IPS-NIHi11 (cell line): ENCODE measurements at regions not wholly inside any gene's neighbourhood (a gene's known extent, or its start where the extent isn't known, plus 50 kb on each side); places are given as distances from the start of the nearest gene placed in this dataset.
"Not testable (repeated sequence)": the region's sequence is repeated elsewhere in the genome, so short reads cannot be mapped to it uniquely, and the experiment has no call there.

Source experiments
- DNase-seq: peaks from one replicate; pipeline ENCODE4 v3.0.0; 2012; ENCODE audit warnings: mixed read lengths, low spot score

GRCh38 chr5:67941614-67942401, 273.7 kb upstream of the PIK3R1 start:
- no peak for DNase-seq

DNA sequence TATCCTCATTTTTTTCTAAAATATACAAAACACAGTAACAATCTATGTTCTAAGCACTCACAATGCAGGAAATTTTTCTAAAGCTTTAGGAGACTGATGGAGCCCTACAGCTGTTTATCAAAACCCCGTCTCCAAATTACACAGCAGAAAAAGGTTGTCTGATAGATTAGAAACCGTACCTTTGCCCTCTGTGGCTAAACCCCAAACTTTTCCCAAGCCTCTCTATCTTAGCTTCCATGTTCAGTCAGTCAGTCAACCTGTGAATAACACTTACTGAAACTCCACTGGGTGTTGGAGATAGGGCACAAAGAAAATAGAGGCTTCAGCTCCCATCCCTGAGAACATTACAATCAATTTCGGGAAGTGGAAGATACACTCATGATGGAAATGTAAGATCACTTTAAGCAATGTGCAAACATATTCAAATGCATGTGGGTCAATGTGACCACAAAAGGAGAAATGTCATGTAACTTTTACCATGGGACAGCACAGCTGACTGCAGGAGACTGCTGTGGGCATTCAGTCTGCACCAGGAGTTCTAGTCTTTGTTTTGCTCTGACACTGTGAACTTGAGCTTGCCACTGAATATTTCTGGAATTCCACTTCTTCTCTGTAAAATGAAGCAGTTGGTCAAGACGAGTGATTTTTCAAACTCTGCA, 279.5 kb upstream of the PIK3R1 start:
- DNase-seq = no peak

GRCh38 chr5:67934976-67935375, 280.6 kb upstream of the PIK3R1 start:
- DNase-seq = no peak

DNA sequence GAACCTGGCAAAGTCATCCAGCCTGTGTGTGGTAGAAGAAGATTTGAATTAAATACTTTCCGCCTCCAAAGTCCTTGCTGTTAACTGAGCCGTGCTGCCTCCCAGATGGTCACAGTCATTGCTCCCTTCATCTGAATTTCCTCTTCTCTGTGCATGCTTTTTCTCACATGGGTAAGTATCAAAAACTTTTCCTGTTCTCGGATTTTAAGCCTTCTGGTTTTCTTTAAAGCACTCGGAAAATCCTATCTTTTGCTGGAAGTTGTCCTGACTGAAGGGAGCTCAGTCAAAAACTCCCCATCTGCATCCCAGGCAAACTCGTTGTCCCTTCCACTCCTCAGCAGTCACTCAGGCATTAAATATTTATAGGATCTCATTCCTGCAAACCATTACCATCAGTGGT, 290.0 kb upstream of the PIK3R1 start:
- no peak for DNase-seq

- DNase-seq = no peak
Measured at GRCh38 chr5:67921004-67921601, 294.5 kb upstream of the PIK3R1 start.

GRCh38 chr5:67919532-67919931, 296.0 kb upstream of the PIK3R1 start:
- not testable (repeated sequence) for DNase-seq

DNA sequence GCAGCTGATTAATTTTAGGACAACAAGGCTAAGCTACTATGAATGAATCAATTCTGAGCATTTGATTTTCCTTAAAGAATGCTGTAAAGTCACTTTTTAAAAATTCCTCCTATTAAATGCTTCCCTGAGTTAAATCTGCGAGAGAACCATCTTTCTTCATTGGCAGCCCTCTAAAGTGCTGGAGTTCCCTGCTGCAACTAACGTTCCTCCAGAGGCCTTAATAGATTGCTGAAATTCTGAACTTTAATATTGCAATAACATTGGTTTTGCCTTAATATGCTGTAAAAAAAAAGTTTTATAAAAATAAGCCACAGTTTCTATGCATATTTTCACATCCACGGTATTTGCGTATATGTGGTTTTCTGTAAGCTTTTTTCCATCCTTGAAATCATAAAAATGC, 298.0 kb upstream of the PIK3R1 start:
- DNase-seq = no peak

DNA sequence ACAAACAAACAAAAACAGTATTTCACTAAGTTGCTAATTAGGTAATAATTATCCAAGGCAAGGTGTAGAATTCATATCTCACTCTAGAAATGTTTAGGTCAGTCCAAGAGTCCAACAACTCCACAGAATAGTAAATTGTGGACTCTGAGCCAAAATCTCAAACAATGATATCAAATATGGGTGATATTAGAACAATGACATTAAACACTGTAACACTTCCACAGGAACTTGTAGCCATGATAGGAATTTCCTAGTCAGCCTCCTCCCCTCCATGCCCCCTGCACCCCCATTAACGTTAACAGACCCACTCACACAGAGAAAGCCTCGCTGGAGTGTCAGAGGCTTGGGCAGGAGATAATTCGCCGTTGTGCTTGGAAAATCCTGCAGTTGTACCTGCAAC, 305.0 kb upstream of the PIK3R1 start:
- no peak for DNase-seq

GRCh38 chr5:67908126-67908765, 307.3 kb upstream of the PIK3R1 start:
- DNase-seq = no peak

- no peak for DNase-seq
Measured at GRCh38 chr5:67904366-67904765, 311.2 kb upstream of the PIK3R1 start.

- no peak for DNase-seq
Measured at GRCh38 chr5:67903656-67904055, 311.9 kb upstream of the PIK3R1 start.

GRCh38 chr5:67903121-67903520, 312.4 kb upstream of the PIK3R1 start:
- no peak for DNase-seq

DNA sequence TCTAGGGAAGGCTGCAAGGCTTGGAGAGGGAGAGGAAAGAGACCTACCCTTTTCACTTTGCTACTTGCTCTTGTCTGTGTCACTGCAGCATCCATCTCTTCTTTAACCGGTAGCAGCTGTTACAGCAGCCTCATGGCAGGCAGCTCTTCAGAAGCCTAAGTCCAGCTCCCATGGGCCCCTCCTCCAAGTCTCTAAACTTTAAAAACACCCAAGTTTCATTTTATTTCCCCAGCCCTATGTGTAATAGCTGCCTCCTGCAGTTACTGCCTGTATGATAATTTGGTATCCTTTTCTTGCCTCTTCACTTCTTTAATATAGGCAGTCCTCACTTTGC, 313.1 kb upstream of the PIK3R1 start:
- DNase-seq = no peak

- no peak for DNase-seq
Measured at GRCh38 chr5:67901814-67902496, 313.6 kb upstream of the PIK3R1 start.

GRCh38 chr5:67900514-67900913, 315.0 kb upstream of the PIK3R1 start:
- DNase-seq = no peak

GRCh38 chr5:67897980-67898379, 317.6 kb upstream of the PIK3R1 start:
- no peak for DNase-seq

DNA sequence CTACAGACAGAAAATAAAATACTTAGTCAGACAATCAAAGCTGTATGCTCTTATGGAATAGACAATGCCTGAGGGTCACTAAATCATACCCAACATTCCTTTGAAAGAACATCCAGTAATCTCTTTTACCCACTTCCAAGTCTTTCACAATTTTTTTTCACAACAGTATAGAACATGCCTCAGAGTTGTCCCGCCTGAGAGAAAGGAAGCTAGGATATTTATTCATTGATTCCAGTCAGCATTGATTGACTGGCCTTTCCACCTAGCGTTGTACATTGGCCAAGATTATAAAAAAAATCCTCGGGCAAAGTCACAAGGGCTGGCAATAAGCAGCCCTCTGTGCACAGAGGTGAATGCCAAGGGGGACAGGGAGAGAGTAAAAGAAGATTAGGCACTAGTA, 318.1 kb upstream of the PIK3R1 start:
- DNase-seq = no peak

- no peak for DNase-seq
Measured at GRCh38 chr5:67896930-67897313, 318.6 kb upstream of the PIK3R1 start.

DNA sequence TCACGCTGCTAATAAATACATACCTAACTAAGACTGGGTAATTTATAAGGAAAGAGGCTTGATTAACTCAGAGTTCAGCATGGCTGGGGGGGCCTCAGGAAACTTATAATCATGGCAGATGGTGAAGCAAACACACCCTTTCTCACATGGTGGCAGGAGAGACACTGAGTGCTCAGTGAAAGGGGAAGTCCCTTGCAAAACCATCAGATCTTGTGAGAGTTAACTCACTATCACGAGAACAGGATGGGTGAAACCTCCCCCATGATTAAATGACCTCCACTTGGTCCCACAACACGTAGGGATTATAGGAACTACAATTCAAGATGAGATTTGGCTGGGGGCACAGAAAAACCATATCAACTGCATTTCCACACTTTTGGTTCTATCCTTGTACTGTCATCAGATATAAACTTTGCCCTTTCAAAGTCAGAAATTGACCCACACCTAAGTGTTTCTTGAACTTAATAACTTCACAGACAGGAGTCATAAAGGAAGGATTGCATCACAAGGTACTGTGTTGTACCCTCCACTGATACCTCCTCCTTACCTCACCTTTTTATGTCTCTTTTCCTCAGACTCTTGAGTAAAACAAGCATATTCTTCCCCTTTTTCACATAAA, 319.1 kb upstream of the PIK3R1 start:
- no peak for DNase-seq

DNA sequence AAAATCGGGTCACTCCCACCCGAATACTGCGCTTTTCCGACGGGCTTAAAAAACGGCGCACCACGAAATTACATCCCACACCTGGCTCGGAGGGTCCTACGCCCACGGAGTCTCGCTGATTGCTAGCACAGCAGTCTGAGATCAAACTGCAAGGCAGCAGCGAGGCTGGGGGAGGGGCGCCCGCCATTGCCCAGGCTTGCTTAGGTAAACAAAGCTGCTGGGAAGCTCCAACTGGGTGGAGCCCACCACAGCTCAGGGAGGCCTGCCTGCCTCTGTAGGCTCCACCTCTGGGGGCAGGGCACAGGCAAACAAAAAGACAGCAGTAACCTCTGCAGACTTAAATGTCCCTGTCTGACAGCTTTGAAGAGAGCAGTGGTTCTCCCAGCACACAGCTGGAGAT, 325.7 kb upstream of the PIK3R1 start:
- DNase-seq = not testable (repeated sequence)

GRCh38 chr5:67887748-67888161, 327.8 kb upstream of the PIK3R1 start:
- DNase-seq = no peak

GRCh38 chr5:67886761-67887160, 328.8 kb upstream of the PIK3R1 start:
- DNase-seq = no peak
